NAMALWA (cell line): ENCODE measurements at regions not wholly inside any gene's neighbourhood (a gene's known extent, or its start where the extent isn't known, plus 50 kb on each side); places are given as distances from the start of the nearest gene placed in this dataset.

ENCODE experiments used
- DNase-seq: peaks from one replicate; pipeline ENCODE4 v3.0.0-alpha.2; 2015; ENCODE audit warnings: low spot score

DNA sequence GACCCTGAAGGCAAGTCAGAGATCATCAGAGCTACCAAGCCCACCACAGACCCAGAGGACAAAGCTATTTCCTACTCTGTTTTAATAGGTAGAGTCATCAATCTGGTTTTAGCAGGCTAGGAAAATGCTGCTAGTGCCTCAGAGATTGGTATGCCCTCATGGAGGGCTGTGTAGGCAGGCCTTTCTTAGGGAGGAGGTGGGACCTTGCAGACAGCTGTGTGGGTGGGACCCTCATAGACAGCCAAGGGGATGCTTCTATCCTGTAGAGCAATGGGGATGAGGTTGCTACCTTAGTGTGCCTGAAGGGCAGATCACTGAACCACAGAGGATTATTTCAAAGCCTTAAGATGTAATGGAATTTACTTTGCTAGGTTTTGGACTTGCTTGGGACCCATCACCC lies 534.9 kb upstream of the KLF12 start:
- DNase-seq: no peak

- DNase-seq: no peak
These were observed 533.5 kb upstream of the KLF12 start for GRCh38 chr13:74667656-74668203.

- DNase-seq: no peak
These were observed 528.7 kb upstream of the KLF12 start for GRCh38 chr13:74662905-74663304.

GRCh38 chr13:74661851-74662250 lies 527.6 kb upstream of the KLF12 start:
- no peak for DNase-seq

DNA sequence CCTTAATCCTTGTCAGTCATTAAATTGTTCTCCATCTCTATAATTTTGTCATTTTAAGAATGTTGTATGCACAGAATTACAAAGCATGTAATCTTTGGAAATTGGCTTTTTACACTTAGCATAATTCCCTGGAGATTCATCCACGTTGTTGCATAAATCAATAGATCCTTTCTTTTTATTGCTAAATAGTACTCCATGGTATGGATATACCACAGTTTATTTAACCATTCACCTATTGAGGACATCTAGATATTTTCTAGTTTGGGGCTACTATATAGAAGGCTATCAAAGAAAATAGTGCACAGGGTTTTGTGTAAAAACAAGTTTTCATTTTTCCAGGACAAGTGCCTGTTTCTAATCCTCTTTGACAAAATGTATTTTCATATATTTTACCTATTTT lies 523.6 kb upstream of the KLF12 start:
- DNase-seq: no peak

DNA sequence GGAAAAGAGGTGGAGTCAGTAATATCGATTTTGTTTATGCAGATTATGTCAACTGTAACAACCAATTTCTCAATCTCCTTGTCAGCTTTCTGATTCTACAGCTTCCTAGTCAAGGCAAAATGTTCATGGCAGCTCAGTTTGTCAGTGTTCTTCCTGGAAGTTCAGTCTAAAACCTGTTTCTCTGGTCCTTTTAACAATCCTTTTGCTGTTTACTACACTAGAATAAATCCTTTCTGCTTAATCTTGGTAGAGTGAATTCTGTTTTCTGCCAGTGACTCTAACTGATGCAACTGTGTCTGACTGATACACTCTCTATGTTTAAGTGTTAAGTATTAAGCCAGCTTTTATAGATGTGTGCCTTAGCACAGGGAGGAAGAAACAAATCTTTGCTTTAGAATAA lies 516.9 kb upstream of the KLF12 start:
- no peak for DNase-seq

GRCh38 chr13:74647991-74648390 lies 513.8 kb upstream of the KLF12 start:
- DNase-seq: no peak

- no peak for DNase-seq
These were observed 513.0 kb upstream of the KLF12 start for GRCh38 chr13:74647211-74647610.

GRCh38 chr13:74646091-74646490 lies 511.9 kb upstream of the KLF12 start:
- DNase-seq: no peak

DNA sequence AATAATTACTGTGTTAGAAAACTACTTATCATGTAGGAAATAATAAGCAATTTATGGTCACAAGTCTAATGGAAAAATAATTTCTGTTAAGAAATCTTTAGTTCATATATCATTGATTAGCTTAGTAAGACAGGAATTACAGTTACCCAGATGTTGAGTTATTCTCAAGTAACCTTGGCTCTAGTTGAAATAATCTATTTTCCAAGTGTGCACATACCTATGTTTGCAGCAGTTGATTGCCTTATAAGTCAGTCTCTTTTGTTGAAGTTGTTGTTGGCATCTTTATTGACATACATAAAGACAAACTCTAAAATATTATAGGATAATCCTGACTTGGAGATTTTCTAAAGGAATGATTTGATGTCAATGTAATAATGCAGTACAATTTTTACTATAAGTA lies 511.4 kb upstream of the KLF12 start:
- no peak for DNase-seq

DNA sequence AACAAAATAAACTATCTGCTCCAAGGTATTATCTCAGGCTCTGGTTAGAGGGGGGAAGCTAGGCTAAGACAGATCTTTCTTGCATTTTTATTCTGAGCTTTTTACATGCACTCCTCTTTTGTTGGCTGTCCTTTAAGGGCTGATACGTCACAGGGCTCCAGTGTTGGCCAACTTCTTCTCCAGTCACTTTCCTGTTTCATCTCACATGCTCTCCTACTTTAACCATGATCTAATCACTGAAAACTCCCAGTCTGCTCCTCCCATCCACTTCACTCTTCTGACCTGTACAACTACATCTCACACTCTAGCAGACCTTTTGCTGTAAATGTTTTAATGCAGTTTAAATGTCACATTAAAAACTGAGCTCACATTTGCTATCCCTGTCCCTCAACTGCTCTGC lies 510.0 kb upstream of the KLF12 start:
- no peak for DNase-seq

GRCh38 chr13:74641586-74641985 lies 507.4 kb upstream of the KLF12 start:
- no peak for DNase-seq

- no peak for DNase-seq
These were observed 499.5 kb upstream of the KLF12 start for GRCh38 chr13:74633734-74634133.

DNA sequence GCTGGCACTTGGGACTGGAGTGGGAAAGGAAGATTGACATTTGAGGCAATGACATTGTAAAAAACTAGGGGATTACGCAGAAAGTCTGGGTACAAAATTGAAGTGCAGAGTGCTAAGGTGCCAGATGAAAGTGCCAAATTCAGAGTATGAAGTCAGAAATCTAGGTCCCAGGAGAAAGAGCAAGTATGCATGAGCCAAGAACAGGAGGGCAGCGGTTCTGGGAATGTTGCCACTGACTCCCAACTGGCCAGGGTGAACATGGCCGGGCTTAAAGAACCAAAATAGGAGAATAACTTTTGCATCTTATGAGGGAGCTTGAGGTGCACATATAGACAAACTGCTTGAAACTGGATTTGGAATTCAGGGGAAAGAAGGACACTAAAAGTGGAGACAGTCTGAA lies 495.8 kb upstream of the KLF12 start:
- DNase-seq: no peak

GRCh38 chr13:74625541-74625940 lies 491.3 kb upstream of the KLF12 start:
- DNase-seq: no peak

- DNase-seq: no peak
These were observed 489.6 kb upstream of the KLF12 start for GRCh38 chr13:74623761-74624160.

DNA sequence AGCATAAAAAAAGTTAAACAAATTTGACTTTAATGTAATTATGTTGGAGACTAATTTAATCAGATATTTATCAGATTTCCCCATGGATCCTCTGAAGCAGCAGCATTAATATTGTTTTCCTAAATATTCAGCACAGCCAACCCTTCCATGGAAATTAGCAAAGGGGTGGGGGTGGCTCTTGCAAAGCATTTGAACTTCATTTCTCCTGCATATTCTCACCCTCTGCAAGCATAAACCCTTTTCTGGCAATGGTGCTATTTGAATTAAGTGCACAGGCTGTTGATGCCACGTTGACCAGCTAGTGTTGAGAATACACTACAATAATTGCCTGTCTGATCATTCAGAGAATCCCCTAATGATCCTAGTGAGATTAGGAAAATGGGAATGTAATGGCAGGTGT lies 488.1 kb upstream of the KLF12 start:
- no peak for DNase-seq

DNA sequence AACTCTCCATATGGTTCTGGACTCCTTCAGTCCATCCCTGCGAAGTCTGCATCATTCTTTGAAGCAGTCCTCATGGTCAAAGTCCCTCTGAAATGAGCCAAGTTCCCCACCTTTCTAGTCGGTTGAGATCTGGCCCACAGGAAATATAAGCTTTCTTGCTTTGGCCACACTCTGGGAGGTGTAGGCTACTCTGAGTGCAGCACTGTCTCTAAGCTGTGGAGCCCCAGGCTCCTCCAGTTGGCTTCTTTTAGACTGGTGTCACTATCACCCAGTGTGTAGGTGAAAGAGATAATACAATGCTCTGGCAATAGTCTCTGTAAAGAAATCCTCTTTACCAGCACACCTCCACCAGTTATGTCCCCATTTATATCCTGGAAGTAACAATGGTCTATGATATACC lies 486.5 kb upstream of the KLF12 start:
- no peak for DNase-seq

DNA sequence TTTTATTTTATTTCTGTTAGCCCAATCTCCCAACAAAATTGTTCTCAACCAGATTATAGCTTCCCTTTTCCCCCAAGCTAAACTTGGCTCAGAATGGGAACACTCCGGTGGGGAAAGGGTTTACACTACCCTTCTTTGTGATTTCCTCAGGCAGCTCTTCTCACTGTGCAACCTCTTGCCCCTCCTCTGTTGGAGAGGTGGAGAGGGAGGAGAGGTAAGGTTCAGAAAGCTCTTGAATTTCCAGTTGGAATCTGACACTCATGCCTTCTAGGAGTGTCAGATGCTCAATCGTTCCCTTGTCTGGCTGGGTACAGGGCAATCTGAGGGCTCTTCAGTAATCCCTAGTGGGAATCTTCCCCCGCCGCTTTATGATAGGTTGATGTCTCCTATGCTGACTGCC lies 486.1 kb upstream of the KLF12 start:
- DNase-seq: no peak

GRCh38 chr13:74597526-74597925 lies 463.3 kb upstream of the KLF12 start:
- DNase-seq: no peak

GRCh38 chr13:74596691-74597090 lies 462.5 kb upstream of the KLF12 start:
- no peak for DNase-seq

GRCh38 chr13:74593688-74594087 lies 459.5 kb upstream of the KLF12 start:
- DNase-seq: no peak

DNA sequence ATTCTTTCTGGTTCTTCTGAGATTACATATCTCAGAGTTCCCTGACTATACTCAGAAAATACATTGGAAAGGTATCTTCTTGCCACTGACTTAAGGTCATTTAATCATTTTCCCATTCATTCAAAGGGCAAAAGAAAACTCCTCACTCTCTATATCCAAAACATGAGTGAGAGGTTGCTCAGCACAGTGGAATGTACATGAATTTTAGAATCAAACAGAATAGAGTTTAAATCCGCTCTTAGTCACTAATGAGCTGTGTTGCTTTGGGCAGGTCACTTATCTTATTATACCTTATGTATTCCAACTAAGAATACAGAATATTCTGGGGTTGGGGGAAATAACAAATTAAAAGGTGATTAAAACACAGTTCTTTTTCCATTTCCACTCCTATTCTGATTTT lies 452.6 kb upstream of the KLF12 start:
- DNase-seq: no peak

- DNase-seq: no peak
These were observed 442.2 kb upstream of the KLF12 start for GRCh38 chr13:74576420-74576819.

DNA sequence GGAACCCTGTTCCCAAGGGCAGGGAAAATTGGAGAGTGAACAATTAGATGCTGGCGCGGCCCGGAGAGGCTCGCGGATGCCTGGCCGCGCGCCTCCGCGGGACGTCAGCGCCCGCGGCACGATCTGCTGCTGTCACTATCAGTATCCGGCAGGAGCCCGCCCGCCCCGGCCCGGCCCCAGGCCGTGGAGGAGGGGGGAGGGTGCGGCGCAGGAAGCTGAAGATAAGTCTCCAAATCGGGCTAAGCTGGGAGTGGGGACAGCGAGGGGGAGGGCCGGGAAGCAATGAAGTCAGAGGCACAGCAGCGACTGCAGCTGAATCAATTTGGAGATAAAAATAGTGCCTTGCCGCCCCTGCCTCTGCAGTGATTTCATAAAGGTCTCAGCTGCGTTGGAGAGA lies 441.5 kb upstream of the KLF12 start:
- DNase-seq: no peak
